Keratinocyte (primary cell): ENCODE measurements at regions not wholly inside any gene's neighbourhood (a gene's known extent, or its start where the extent isn't known, plus 50 kb on each side); places are given as distances from the start of the nearest gene placed in this dataset.

Source experiments
- EZH2 ChIP-seq: IDR thresholded peaks from one replicate; pipeline ENCODE4 v1.6.1; 2012; ENCODE audit warnings: inconsistent platforms, mild to moderate bottlenecking, low read length, moderate library complexity
- TF ChIP-seq, protein P1 (sequence below), 3 experiments: IDR thresholded peaks in 1 of 3; conservative IDR thresholded peaks in 1 of 3; optimal IDR thresholded peaks in 1 of 3; 2 replicates in 2 of 3; 3 replicates in 1 of 3; pipeline versions ENCODE3 to v1.5.1; 2011; ENCODE audit warnings: low read length in 3 of 3, mild to moderate bottlenecking in 3 of 3, moderate library complexity in 2 of 3, control low read depth in 1 of 3, inconsistent platforms in 1 of 3; ENCODE audit not compliant: insufficient read depth in 2 of 3; ENCODE audit errors: extremely low read depth in 1 of 3

DNA sequence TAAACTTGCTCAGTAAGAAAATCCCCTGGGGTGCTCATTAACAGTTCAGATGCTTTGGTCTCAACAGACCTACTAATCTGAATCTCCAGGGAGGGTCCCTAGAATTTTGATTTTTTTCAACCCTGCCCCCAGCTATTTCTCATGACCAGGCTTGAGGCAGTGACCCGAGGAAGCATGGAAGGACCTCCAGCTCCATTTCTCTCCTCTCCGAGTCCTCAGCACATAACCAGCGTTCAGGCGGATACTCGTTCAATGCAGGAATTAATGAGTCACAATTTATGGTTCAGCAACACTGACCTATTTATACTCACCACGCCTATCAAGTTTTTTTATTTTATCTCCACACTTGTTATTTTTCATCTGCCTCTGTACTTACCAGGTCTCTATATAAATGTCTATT is 369.2 kb upstream of the CDH4 start:
- TF ChIP-seq, protein P1, sequence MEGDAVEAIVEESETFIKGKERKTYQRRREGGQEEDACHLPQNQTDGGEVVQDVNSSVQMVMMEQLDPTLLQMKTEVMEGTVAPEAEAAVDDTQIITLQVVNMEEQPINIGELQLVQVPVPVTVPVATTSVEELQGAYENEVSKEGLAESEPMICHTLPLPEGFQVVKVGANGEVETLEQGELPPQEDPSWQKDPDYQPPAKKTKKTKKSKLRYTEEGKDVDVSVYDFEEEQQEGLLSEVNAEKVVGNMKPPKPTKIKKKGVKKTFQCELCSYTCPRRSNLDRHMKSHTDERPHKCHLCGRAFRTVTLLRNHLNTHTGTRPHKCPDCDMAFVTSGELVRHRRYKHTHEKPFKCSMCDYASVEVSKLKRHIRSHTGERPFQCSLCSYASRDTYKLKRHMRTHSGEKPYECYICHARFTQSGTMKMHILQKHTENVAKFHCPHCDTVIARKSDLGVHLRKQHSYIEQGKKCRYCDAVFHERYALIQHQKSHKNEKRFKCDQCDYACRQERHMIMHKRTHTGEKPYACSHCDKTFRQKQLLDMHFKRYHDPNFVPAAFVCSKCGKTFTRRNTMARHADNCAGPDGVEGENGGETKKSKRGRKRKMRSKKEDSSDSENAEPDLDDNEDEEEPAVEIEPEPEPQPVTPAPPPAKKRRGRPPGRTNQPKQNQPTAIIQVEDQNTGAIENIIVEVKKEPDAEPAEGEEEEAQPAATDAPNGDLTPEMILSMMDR (optimal IDR thresholded peaks at IDR 0.05 in 1 of 3, IDR thresholded peaks at IDR 0.05 in 1 of 3, conservative IDR thresholded peaks at IDR 0.05 in 1 of 3; ENCODE audit: extremely low read depth in 1 of 3, insufficient read depth in 2 of 3, low read length in 3 of 3): no peak
- no peak for TF ChIP-seq EZH2
